A549 (cell line): ENCODE measurements at regions not wholly inside any gene's neighbourhood (a gene's known extent, or its start where the extent isn't known, plus 50 kb on each side); places are given as distances from the start of the nearest gene placed in this dataset.

Experiments used
- CHD2 ChIP-seq: fragments of 150-350 bp; IDR thresholded peaks from 2 replicates; pipeline ENCODE4 v1.6.1; 2014; ENCODE audit warnings: low read length; ENCODE audit not compliant: partially characterized antibody
- ELK1 ChIP-seq: fragments of 150-350 bp; IDR thresholded peaks from 2 replicates; pipeline ENCODE4 v1.6.1; 2014; ENCODE audit warnings: low read depth, mild to moderate bottlenecking, low read length
- ESRRA ChIP-seq: fragments of 150-350 bp; IDR thresholded peaks from 2 replicates; pipeline ENCODE4 v1.6.1; 2014; ENCODE audit warnings: mild to moderate bottlenecking, low read length, borderline replicate concordance
- MAX ChIP-seq: IDR thresholded peaks from 2 replicates; pipeline ENCODE4 v1.6.1; 2012
- MAZ ChIP-seq: fragments of 150-350 bp; IDR thresholded peaks from 2 replicates; pipeline ENCODE4 v1.6.1; 2014; ENCODE audit warnings: antibody characterized with exemption, low read depth, low read length, borderline replicate concordance
- POLR2A ChIP-seq: IDR thresholded peaks from 2 replicates; pipeline ENCODE4 v1.6.1; 2012; ENCODE audit warnings: mild to moderate bottlenecking, low read length
- RAD21 ChIP-seq, 2 experiments: fragments of >200 bp in 1 of 2; sonication (Bioruptor Twin) in 1 of 2; formaldehyde crosslinking in 1 of 2; IDR thresholded peaks in 1 of 2; conservative IDR thresholded peaks in 1 of 2; 2 replicates in 1 of 2; 3 replicates in 1 of 2; pipeline ENCODE4 v1.6.1; 2012 to 2018; ENCODE audit warnings: inconsistent platforms in 1 of 2
- RCOR1 ChIP-seq: fragments of 150-350 bp; IDR thresholded peaks from 2 replicates; pipeline ENCODE4 v1.6.1; 2014; ENCODE audit warnings: antibody characterized with exemption, low read length, low read depth
- TP53 ChIP-seq: fragments of 250-450 bp; sonication (Bioruptor Pico); IDR thresholded peaks from 2 replicates; pipeline ENCODE4 v1.5.0; 2021; ENCODE audit warnings: mild to moderate bottlenecking, moderate library complexity
- TF ChIP-seq, protein P1 (sequence below): fragments of 200-600 bp; sonication (generic); IDR thresholded peaks from 2 replicates; pipeline ENCODE4 v1.6.1; 2016; ENCODE audit warnings: antibody characterized with exemption, mild to moderate bottlenecking, moderate library complexity
- TF ChIP-seq, protein P2 (sequence below): fragments of >200 bp; sonication (Bioruptor Twin); formaldehyde crosslinking; IDR thresholded peaks from 3 replicates; pipeline ENCODE4 v1.5.1; 2016

DNA sequence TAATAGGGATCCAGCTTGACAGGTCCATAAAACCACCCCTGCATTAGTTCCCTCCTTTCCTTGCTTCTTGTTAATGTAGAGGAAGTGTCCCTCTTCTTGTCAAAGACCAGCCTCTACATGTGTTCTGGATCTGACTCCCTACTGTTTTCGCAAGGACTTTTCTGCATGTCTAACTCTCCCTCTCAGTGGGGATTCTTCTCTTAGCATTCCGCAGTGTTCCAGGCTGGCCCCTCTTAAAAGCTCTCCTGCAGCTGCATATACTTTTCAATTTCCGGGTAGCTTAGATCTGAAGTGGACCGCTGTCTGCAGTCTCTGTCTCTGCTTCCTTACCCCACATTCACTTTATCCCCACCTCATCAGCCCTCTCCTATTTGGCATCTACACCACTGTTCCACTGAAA, 96.1 kb upstream of the MAN1A1 start:
- TF ChIP-seq MAX (no peak), ESRRA (no peak), TP53 (no peak), ELK1 (no peak), MAZ (no peak), CHD2 (no peak), RCOR1 (no peak), POLR2A (no peak), RAD21 (conservative IDR thresholded peaks at IDR 0.05 in 1 of 2, IDR thresholded peaks at IDR 0.05 in 1 of 2) (no peak)
- TF ChIP-seq, protein P1, sequence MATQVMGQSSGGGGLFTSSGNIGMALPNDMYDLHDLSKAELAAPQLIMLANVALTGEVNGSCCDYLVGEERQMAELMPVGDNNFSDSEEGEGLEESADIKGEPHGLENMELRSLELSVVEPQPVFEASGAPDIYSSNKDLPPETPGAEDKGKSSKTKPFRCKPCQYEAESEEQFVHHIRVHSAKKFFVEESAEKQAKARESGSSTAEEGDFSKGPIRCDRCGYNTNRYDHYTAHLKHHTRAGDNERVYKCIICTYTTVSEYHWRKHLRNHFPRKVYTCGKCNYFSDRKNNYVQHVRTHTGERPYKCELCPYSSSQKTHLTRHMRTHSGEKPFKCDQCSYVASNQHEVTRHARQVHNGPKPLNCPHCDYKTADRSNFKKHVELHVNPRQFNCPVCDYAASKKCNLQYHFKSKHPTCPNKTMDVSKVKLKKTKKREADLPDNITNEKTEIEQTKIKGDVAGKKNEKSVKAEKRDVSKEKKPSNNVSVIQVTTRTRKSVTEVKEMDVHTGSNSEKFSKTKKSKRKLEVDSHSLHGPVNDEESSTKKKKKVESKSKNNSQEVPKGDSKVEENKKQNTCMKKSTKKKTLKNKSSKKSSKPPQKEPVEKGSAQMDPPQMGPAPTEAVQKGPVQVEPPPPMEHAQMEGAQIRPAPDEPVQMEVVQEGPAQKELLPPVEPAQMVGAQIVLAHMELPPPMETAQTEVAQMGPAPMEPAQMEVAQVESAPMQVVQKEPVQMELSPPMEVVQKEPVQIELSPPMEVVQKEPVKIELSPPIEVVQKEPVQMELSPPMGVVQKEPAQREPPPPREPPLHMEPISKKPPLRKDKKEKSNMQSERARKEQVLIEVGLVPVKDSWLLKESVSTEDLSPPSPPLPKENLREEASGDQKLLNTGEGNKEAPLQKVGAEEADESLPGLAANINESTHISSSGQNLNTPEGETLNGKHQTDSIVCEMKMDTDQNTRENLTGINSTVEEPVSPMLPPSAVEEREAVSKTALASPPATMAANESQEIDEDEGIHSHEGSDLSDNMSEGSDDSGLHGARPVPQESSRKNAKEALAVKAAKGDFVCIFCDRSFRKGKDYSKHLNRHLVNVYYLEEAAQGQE = no peak
- TF ChIP-seq, protein P2, sequence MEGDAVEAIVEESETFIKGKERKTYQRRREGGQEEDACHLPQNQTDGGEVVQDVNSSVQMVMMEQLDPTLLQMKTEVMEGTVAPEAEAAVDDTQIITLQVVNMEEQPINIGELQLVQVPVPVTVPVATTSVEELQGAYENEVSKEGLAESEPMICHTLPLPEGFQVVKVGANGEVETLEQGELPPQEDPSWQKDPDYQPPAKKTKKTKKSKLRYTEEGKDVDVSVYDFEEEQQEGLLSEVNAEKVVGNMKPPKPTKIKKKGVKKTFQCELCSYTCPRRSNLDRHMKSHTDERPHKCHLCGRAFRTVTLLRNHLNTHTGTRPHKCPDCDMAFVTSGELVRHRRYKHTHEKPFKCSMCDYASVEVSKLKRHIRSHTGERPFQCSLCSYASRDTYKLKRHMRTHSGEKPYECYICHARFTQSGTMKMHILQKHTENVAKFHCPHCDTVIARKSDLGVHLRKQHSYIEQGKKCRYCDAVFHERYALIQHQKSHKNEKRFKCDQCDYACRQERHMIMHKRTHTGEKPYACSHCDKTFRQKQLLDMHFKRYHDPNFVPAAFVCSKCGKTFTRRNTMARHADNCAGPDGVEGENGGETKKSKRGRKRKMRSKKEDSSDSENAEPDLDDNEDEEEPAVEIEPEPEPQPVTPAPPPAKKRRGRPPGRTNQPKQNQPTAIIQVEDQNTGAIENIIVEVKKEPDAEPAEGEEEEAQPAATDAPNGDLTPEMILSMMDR = no peak
